OCI-LY7 (cell line): ENCODE measurements at regions not wholly inside any gene's neighbourhood (a gene's known extent, or its start where the extent isn't known, plus 50 kb on each side); places are given as distances from the start of the nearest gene placed in this dataset.

Experiments used
- BruUV-seq: library from RNA; stranded (reverse); fragments of 400-500 nt; replicated peaks from 2 replicates; lab custom pipeline; 2021; lab: Mats Ljungman, UMichigan
- CTCF ChIA-PET: fragments of 300-600 bp; sonication (Branson Sonifier 250); formaldehyde crosslinking; loops from one replicate; lab custom pipeline; 2022; ENCODE audit warnings: antibody characterized with exemption; ENCODE audit not compliant: unreplicated experiment; lab: Charles Lee
- POLR2A ChIA-PET: fragments of 300-600 bp; sonication (Branson Sonifier 250); formaldehyde crosslinking; loops from one replicate; lab custom pipeline; 2022; ENCODE audit warnings: antibody characterized with exemption; lab: Charles Lee
- DNase-seq: peaks from one replicate; pipeline ENCODE4 v3.0.0-alpha.2; 2015; ENCODE audit warnings: low spot score
- H2AFZ ChIP-seq: fragments of 200-600 bp; sonication (generic), shearing (Covaris generic); 2 replicates; pipeline ENCODE4 v1.6.1; 2014; ENCODE audit warnings: mild to moderate bottlenecking, antibody characterized with exemption, low read length, moderate library complexity
- H3K27ac ChIP-seq: fragments of 200-600 bp; sonication (generic); 2 replicates; pipeline ENCODE4 v1.5.1; 2014; ENCODE audit warnings: mixed run types, low read depth, mild to moderate bottlenecking, moderate library complexity, low read length, inconsistent platforms; ENCODE audit not compliant: poor library complexity, severe bottlenecking
- H3K36me3 ChIP-seq: fragments of 200-600 bp; sonication (generic); 2 replicates; pipeline ENCODE4 v1.6.1; 2014; ENCODE audit warnings: mild to moderate bottlenecking, antibody characterized with exemption, low read length, moderate library complexity, mixed read lengths; ENCODE audit not compliant: insufficient read depth
- H3K4me1 ChIP-seq: fragments of 200-600 bp; sonication (generic); 2 replicates; pipeline ENCODE4 v1.5.1; 2014; ENCODE audit warnings: mild to moderate bottlenecking, low read length; ENCODE audit not compliant: insufficient read depth, poor library complexity, severe bottlenecking
- H3K4me2 ChIP-seq: fragments of 200-600 bp; sonication (generic); 2 replicates; pipeline ENCODE4 v1.6.1; 2014; ENCODE audit warnings: mild to moderate bottlenecking, low read length
- H3K4me3 ChIP-seq: fragments of 200-600 bp; sonication (generic); 2 replicates; pipeline ENCODE4 v1.5.1; 2014; ENCODE audit warnings: mild to moderate bottlenecking, low read depth, low read length; ENCODE audit not compliant: poor library complexity, severe bottlenecking
- H3K79me2 ChIP-seq: fragments of 200-600 bp; sonication (generic); 2 replicates; pipeline ENCODE4 v1.6.1; 2016; ENCODE audit warnings: low read depth, mild to moderate bottlenecking, low read length, moderate library complexity, mixed read lengths; ENCODE audit not compliant: insufficient read depth
- H3K9me2 ChIP-seq: fragments of 200-600 bp; sonication (generic); 2 replicates; pipeline ENCODE4 v1.6.1; 2016; ENCODE audit warnings: mild to moderate bottlenecking, low read length, mixed read lengths; ENCODE audit not compliant: insufficient read depth
- H3K9me3 ChIP-seq: fragments of 200-600 bp; sonication (generic); 2 replicates; pipeline ENCODE4 v1.6.1; 2014; ENCODE audit warnings: mild to moderate bottlenecking, mixed run types, low read length, mixed read lengths
- H4K20me1 ChIP-seq: fragments of 200-600 bp; sonication (generic); 2 replicates; pipeline ENCODE4 v1.6.1; 2014; ENCODE audit warnings: mild to moderate bottlenecking, antibody characterized with exemption, low read length, moderate library complexity, mixed read lengths; ENCODE audit not compliant: insufficient read depth
- EZH2phosphoT487 ChIP-seq: fragments of 200-600 bp; sonication (generic); IDR thresholded peaks from 2 replicates; pipeline ENCODE4 v1.6.1; 2018; ENCODE audit warnings: low read depth, borderline replicate concordance, mild to moderate bottlenecking, mixed run types, antibody characterized with exemption, low read length, moderate library complexity, mixed read lengths
- intact Hi-C: fragments of 100-400 bp; cut with micrococcal nuclease; formaldehyde crosslinking; loops from one replicate; pipeline ENCODE4 v1.10.0; 2022; ENCODE audit not compliant: unreplicated experiment
- TF ChIP-seq, protein P1 (sequence below): fragments of 200-600 bp; sonication (generic); conservative IDR thresholded peaks from 2 replicates; pipeline ENCODE4 v1.5.1; 2014; ENCODE audit warnings: mild to moderate bottlenecking, antibody characterized with exemption, low read length, moderate library complexity, mixed read lengths

DNA sequence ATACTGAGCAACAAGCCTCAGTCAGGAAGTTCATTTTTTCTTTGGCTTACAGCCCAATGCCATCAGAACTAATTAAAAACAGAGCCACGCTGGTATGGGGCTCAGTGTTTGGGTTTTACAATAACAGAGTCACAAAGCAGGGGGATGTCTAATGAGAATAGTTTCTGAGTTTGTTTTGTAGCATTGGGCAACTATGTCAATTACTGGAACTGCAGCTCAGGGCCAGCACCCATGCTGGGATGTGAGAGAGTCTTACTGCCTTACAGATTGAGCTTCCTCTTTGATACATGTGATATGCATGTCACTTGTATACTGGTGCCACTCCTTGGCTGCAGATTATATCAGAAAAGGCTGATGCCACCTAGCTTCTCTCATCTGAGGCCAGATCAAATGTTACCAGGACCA, 117.6 kb downstream of the TFAP2B start:
- BruUV-seq: no TSS peak
- Histone ChIP-seq H3K9me2 (no peaks in the 10 kb centered on the region), H3K4me1 (no peaks in the 10 kb centered on the region), H3K4me3 (no peak overlapping the region), H3K36me3 (no peaks in the 10 kb centered on the region), H3K4me2 (no peak overlapping the region), H2AFZ (no peak overlapping the region), H3K79me2 (no peaks in the 10 kb centered on the region), H4K20me1 (no peaks in the 10 kb centered on the region), H3K27ac (no peak overlapping the region), H3K9me3 (no peaks in the 10 kb centered on the region)
- ChIA-PET CTCF (no interaction called here), POLR2A (interaction anchor here (0.6 kb wide), 1 partner anchor 88 kb away, joined by 3 read pairs; no protein-coding TSS in a partner anchor)
- intact Hi-C loops: no loop called here
- TF ChIP-seq EZH2phosphoT487: no peak
- TF ChIP-seq, protein P1, sequence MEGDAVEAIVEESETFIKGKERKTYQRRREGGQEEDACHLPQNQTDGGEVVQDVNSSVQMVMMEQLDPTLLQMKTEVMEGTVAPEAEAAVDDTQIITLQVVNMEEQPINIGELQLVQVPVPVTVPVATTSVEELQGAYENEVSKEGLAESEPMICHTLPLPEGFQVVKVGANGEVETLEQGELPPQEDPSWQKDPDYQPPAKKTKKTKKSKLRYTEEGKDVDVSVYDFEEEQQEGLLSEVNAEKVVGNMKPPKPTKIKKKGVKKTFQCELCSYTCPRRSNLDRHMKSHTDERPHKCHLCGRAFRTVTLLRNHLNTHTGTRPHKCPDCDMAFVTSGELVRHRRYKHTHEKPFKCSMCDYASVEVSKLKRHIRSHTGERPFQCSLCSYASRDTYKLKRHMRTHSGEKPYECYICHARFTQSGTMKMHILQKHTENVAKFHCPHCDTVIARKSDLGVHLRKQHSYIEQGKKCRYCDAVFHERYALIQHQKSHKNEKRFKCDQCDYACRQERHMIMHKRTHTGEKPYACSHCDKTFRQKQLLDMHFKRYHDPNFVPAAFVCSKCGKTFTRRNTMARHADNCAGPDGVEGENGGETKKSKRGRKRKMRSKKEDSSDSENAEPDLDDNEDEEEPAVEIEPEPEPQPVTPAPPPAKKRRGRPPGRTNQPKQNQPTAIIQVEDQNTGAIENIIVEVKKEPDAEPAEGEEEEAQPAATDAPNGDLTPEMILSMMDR: no peak
- DNase-seq: no peak

DNA sequence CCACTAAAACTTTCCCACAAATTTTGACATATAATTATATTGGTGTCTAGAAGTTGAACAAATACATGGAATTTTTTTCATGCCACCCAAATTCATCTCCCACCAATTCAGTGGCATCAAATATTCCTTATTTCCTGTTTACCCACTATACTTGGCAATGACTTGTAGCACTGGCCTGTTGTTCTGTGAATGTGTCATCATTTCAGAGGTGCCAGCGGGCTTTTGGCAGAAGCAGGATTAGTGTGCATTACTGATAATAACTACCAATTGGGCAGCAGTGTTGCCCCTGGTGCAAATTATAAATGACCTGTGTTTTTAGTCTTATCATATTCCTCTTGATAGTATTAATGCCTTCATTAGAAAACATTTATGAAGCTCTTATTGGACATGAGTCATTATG, 121.3 kb downstream of the TFAP2B start:
- no peaks in the 10 kb centered on the region for H3K79me2 ChIP-seq
- no peaks in the 10 kb centered on the region for H3K36me3 ChIP-seq
- BruUV-seq: no TSS peak
- no peaks in the 10 kb centered on the region for H3K4me1 ChIP-seq
- no peak overlapping the region for H2AFZ ChIP-seq
- CTCF ChIA-PET: no interaction called here
- no peak overlapping the region for H3K4me3 ChIP-seq
- no peak for DNase-seq
- H3K9me3 ChIP-seq: no peaks in the 10 kb centered on the region
- H3K27ac ChIP-seq: no peak overlapping the region
- no peak overlapping the region for H3K4me2 ChIP-seq
- no peaks in the 10 kb centered on the region for H4K20me1 ChIP-seq
- H3K9me2 ChIP-seq: no peaks in the 10 kb centered on the region
- TF ChIP-seq, protein P1: no peak
- POLR2A ChIA-PET: no interaction called here
- intact Hi-C loops: no loop called here

DNA sequence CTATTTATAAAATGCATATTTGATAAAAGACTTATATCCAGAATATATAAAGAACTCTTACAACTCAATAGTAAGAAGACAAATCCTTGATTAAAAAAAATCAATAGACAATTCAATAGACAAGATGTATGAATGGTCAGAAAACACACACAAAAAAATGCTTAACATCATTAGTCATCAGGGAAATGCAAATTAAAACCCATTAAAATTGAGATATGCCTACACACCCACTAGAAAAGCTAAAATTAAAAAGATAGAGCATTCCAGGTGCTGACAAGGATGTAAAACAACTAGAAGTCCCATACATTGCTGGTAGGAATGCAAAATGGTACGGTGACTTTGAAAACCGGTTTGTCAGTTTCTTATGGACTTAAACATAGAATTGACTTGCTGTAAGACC, 127.1 kb downstream of the TFAP2B start:
- no peaks in the 10 kb centered on the region for H3K9me3 ChIP-seq
- no peak for TF ChIP-seq EZH2phosphoT487
- TF ChIP-seq, protein P1: no peak
- no TSS peak for BruUV-seq
- no peaks in the 10 kb centered on the region for H4K20me1 ChIP-seq
- ChIA-PET CTCF (no interaction called here), POLR2A (interaction anchor here (0.6 kb wide), 1 partner anchor 369 kb away, joined by 3 read pairs; no protein-coding TSS in a partner anchor)
- intact Hi-C loops: no loop called here
- H3K4me3 ChIP-seq: no peak overlapping the region
- no peaks in the 10 kb centered on the region for H3K9me2 ChIP-seq
- no peaks in the 10 kb centered on the region for H3K79me2 ChIP-seq
- H2AFZ ChIP-seq: no peak overlapping the region
- no peaks in the 10 kb centered on the region for H3K4me1 ChIP-seq
- H3K4me2 ChIP-seq: no peak overlapping the region
- no peaks in the 10 kb centered on the region for H3K36me3 ChIP-seq
- DNase-seq: no peak
- no peak overlapping the region for H3K27ac ChIP-seq
